GM19351 (cell line): ENCODE measurements at regions not wholly inside any gene's neighbourhood (a gene's known extent, or its start where the extent isn't known, plus 50 kb on each side); places are given as distances from the start of the nearest gene placed in this dataset.

ENCODE experiments used
- ATAC-seq: cut with Tn5 transposase; IDR thresholded peaks from one replicate; pipeline ENCODE4 v1.9.1; 2021; ENCODE audit warnings: mild to moderate bottlenecking, moderate library complexity; ENCODE audit not compliant: unreplicated experiment

DNA sequence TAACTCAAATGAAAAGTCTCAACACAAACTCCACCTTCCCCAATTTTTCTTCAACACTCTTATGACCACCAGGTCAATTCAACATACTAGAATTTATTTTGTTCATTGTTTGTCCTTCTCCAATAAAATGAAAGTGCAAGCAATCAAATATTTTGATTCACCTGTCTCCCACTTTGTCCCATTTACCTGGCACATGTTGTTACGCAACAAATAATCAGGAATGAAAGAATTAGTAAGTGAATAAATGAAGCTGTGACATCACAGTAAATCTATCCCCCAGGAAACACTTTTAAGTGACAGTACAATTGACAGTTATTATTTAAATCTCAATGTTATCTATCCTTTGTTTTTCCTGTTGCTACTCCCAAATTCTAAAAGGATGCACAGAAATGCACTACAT is 393.7 kb upstream of the OPRM1 start:
- no peak for ATAC-seq

DNA sequence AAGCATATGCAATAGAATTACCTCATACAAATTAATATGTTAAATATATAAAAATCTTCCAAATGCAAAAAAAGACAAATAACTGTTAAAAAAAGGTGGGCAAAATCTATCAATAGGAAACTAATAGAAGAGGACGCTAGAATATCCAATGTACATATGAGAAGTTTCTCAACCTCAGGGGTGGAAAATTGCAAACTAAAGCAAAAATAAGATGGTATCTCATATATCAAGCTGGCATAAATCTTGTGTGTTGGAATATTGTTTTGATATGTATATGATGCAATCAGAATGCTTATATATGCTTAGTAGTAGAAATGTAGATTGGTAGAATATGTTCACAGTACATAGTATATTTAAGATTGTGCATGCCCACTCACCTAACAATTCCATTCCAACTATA is 395.0 kb upstream of the OPRM1 start:
- ATAC-seq = no peak

DNA sequence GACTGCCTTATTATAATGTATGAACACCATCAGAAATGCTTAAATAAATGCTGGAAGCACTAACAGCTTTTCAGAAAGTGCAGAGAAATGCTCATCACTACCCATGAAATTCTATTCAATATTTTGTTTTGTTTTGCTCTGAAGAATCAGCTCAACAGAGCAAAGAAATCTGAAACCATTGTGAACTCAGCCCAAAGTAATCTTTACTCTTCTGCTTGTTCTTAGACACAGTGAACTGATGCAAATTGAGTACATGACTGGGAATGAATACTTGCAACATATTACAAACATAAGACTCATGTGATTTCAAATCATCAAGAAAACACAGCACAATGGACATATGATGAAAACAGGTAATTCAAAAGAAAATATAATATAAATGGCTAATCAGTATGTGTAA is 404.6 kb upstream of the OPRM1 start:
- no peak for ATAC-seq

DNA sequence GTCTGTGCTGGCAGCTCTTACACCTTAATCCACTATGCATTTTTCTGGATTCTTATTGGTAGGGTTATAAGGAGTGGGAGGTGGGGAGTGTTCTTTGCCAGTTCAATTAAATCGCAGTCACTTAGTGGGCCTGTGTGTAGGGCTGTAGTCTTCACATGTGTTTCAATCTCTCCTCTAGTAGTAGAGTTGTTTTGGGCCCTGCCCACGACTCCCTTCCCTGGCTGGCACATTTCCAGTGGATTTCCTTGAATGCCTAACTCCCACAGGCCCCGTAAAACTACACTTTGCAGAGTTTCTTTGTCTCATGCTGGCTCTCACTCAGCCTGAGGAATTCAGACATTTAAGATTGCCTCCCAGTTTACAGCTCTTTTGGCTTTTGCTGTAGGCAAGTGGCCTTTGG is 414.0 kb upstream of the OPRM1 start:
- no peak for ATAC-seq

DNA sequence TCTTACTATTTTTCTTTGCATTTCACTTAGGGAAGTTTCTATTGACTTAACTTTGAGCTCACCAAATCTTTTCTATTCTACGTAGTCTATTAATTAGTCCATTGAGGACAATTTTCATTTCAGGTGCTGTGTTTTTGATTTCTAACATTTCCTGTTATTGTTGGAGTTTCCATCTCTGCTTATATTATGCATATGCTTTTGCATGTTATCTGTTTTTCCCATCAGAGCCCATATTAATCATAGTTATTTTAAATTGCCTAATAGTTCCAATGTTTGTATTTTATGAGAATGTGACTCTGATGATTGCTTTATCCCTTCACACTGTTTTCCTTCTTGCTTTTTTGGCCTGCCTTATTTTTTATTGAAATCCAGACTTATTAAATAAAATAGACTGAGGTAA is 414.5 kb upstream of the OPRM1 start:
- no peak for ATAC-seq

DNA sequence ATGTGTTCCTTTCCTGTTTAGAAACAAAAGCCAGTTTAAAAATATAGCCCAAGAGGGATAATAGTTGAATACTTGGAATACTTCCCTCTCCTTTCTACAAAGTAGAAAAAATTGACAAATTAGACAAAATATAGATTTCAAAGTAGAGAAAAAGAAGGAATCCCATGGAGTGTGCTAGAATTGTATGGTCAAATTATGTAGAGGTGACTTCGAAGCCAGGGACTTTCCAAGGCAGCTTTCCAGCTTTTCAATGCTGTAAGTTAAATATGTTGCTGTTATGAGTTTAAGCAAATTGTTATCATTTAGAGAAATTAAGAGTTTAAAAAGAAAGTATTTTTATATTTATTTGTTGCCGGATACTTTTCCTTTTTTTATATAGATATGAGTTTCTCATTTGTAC is 415.5 kb upstream of the OPRM1 start:
- no peak for ATAC-seq

DNA sequence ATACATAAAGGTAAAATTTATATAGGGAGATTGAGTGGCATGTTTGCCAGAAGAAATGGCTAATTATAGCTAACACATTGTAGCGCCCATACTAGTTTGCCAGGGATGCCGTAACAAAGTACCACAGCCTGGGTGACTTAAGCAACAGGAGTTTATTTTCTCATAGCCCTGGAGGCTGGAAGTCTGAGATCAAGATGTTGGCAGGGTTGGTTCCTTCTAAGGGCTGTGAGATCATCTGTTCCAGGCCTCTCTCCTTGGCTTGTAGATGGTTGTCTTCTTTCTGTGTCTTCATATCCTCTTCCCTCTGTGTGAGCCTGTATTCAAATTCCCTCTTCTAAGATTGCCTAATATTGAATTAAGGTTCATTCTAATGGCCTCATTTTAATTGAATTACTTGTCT is 417.5 kb upstream of the OPRM1 start:
- no peak for ATAC-seq

DNA sequence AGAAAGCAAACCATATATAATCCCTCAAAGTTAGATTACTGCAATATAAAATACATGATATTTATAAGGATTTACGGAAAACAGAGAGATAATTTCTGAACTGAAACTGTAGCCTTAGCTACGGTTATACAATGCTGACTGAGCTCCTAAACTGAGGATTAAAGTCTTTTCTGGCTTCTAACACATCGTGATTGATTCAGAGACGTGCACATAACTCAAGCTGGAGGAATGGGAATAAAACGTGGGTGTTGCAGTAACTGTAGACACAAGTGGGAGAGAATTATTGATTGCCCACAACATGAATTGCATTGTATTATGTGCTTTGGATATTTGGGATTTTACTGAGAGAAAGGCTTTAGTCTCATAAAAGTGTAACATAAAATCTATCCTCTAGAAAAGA is 418.0 kb upstream of the OPRM1 start:
- no peak for ATAC-seq

DNA sequence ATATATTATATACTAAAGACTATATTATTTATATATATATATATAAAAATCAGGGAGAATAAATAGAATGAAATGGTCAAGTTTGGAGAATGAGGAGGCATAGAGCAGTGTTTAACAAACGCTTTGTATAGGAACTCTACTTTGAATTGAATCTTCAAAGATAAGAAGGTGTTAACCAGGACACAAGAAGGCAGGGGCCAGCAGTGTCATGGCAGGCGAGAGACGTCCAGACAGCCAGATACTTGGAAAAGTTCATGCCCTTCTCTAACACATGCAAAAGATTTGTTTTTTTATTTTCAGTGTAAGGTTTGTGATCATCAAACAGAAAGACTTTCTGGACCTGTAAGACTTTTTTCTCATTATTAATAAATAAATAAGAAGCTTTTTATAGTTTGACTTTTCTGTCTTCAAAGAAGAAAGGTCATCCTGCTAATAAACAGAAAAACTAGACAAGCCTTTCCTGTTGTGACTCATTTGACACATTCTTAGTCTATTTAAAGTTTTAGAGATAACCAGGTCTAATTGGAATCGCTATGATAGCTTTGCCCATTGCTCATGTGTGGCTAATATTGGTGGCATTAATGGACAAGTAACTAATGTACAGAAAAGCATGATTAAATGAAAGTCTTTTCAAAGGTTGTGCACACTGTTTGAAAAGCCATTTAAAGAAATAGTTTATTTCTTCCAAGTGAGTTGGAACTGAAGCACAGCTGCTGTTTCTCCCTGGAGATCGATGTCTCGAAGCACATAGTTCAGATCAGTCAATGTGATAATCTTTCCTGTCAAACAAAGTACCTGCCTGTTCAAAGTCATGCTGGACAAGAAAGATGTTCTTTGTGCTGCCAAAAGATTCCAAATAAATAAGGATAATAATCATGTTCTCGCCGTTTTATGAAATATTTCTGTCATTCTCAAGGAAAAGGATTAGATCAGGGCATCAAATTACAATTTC is 420.4 kb upstream of the OPRM1 start:
- ATAC-seq = no peak

DNA sequence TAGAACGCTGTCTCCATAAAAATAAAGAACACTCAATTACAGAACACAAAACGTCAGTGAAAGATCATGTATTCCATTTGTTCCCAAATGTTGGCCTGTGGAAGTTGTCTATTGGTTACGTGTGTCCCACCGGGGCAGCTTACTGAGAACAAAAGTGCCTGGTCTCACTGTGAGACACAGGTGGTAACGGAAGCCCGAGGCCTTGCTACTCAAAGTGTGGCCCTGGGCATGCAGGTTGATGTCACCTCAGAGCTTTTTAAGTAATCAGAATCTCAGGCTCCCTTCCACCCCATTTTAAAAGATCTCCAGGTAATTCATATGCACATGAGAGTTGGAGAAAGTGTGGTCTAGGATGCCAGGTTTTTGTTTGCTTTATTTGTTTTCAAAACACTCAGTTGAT is 422.5 kb upstream of the OPRM1 start:
- no peak for ATAC-seq

DNA sequence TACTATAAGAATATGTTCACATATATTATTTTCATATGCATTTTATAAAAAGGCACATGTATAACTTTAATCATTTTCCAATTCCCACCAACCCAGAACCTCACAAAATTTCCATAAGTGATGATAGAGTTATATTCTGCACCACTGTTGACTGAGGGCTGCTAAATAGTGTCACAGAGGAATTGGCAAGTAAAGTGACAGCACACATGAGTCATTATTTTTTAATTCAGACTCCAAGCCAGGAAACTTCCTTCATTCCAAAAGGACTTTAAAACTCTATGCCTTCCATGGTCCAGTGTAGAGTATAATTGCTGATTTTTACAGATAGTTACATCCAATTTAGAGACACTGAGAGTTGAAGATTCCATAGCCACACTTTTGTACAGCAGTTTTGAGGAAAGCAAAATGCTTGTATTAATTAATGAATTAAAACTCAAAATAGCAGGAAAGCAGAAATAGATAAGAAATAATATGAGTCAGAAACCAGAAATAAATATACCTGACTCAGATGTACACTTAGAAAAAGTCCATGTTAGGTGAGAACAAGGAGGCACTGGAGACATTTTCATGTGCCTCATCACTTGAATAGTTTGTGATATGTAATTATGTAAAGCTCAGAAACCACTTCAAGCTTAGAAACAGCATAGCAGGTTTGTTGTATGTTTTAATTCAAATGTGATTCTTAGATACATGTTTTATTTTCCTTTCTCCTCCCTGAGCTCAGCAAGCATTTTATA is 425.2 kb upstream of the OPRM1 start:
- ATAC-seq = no peak

DNA sequence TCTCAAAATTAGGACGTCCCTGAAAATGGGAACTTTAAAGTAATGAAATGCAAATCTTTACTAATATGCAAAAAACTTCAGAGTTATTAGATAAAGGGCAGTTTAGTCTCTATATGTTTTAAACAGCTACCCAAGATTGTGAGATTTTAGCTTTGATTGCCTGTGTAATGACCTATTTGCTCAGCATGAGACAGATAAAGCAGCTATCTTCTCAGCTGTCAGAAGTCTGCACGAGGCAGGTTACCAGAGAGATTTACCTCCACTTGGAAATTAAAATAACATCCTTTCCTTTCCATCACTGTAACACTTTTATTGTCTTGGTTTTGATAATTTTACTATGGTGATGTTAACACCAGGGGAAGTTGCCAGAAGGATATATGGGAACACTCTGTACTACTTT is 436.6 kb upstream of the OPRM1 start:
- no peak for ATAC-seq

DNA sequence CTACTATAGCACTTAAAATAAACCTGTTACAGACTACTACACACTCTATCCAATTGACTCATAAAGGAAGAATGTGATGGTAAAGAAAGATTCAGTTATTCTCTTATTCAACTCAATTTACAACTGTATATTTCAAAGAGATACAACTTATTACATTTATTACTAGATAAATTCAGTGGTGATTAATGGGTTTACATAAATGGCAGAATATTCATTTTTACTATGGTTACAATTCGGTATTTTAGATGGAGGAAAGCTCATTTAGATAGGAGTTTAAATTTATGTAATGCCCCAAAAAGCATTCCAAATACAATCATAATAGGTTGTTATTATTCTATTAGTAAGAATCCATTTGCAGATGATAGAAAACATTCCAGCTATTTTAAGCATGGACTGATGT is 439.1 kb upstream of the OPRM1 start:
- ATAC-seq = no peak

DNA sequence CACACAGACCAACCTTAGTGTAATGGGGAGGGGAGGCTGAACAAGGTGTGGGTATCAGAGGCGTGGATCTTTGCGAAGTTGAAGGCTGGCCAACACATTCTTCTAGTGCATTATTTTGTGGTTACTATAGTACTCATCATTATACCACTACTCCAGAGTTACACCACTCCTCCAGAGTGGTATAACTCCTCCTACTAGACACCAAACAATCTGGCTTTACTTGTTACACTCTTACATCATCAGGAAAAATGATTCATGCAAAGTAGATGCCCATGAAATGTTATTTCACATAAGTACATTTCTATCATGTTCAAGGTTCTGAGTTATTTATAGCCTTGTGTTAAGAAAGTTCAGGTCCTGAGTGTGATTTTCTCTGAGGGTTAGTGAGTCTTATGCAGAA is 443.1 kb upstream of the OPRM1 start:
- no peak for ATAC-seq

DNA sequence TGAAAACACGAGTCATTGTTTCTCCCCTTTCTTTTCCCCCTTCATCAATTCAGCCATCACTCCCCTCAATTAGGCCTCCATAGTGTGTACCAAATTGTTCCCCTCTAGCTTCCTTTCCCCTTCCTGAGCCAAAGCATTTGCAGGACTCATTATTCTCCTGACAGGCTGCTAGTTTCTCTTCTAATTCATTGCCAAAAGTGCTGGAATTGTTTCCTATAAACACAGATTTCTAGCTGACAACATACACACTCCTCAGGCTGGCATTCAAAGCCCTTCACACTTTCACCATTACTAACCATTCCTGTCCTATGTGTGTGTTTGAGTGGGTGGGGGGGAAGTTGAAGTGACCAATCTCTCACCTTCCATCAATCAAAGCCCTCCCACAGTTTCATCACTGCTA is 444.2 kb upstream of the OPRM1 start:
- no peak for ATAC-seq

DNA sequence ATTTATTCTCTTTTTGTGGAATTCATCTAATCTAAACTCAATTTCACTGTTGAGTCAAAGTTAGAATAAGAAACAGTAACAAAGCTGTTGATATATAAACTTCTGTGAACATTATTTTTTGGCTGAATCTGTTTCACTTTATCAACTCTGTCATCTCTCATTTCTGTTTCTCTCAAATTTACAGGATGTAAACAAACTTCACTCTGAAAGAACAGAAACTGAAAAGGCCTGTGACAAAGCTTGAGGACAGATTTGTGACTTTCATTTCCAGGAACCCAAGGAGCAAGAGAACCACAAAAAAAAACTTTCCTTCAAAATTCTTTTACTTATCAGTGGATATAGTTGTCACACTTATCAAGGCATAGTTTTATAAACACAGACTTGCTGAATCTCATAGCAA is 447.9 kb upstream of the OPRM1 start:
- ATAC-seq = peak; percentile 71

DNA sequence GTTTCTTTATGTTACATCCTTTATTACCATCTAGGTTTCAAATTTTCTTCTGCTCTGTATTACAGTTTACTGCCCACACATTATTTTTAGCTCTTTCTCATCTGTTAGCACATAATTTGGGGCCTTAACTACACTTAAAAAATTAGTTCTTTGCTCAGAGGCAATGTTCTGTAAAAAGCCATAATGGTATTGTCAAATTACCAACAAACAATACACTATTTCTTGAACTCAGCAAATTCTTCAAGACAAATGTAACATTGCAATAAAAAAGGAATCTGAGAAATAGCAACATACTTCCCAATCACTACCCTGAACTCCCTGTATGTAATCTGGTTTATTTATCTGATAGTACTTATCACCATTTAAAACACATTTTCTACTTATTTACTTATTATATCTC is 448.6 kb upstream of the OPRM1 start:
- ATAC-seq = no peak

DNA sequence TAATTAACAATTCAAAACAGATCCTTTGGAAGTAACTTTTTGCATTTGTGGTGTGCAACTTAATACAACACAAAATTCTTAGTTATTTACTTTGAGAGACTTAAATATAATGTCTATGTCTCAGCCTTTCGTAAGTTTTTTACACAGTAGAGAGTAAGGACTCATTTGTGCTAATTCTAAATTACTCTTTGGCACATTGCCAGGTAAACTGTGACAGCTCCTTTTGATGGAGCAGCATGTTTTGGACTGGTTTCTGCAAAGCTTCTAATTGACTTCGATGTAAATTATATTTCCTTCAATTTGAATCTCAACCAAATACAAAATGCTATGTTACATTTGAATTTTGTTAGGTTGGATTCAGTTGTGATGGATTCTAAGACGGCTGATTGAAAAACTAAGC is 450.7 kb upstream of the OPRM1 start:
- ATAC-seq = no peak

DNA sequence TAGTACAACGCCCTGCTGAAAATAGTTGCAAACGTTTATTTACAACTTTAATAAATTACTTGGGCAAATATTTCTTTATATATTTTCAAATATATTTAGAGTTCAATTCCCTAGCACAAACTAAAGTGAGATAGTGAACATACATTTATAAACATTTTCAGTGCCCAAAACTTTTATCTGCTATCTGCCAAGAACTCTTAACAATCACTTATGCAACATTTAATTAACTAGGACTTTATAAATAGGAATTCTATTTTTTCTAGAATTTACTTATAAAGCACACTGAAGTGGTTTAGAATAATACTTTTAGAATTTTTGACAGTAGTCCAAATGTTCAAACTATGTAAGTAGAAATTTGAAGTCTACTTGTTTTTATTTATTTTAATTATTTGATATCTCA is 452.6 kb upstream of the RGS17 start:
- no peak for ATAC-seq

DNA sequence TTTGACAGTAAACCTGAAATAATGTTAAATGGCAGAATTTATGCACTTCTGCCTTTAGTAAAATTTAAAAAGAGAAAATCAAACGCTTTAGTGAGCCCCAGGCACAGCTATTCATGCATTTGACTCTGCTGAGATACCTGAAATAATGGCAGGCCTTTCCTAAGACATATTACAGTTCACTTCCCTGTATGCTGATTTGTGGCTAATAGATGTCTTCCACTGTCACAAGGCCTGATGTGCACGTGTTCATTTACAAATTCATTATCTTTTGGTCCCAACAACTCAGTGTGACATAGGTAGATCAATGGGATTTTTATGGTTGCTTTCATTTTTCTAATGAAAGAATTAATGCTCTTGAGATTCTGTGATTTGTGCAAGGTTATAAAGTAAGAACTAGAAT is 449.7 kb upstream of the RGS17 start:
- ATAC-seq = no peak

DNA sequence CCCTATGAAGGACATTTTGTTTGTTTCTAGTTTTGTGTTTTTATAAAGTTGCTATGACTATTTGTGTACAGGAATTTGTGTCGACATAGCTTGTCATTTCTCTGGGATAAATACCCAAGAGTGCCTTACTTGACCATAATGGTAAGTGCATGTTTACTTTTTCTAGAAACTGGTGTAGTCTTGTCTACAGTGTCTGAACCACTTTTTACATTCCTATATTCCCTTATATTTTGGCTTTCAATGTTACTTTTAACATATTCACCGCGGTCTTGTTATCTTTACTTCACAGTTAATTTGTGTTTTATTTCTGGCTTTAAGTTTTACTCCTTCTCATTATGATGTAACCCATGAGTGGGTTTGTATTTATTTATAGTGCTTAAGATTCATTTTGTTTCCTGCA is 444.4 kb upstream of the RGS17 start:
- no peak for ATAC-seq

DNA sequence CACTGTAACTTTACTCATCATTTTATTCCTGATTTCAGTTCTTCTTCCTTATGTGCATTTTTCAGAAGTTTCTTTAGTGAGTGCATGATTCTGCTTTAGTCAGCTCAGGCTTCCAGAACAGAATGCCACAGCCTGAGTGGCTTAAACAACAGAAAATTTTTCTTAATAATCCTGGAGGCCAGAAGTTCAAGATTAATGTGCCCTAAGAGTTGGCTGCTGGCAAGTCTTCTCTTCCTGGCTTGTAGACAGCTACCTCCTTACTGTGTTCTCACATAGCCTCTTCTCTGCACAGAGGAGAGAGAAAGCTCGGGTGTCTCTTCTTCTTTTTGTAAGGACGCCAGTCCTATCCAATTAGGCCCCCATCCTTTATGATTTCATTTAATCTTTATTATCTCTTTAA is 443.1 kb upstream of the RGS17 start:
- ATAC-seq = no peak
